Endothelial cell of umbilical vein (primary cell): ENCODE measurements at regions not wholly inside any gene's neighbourhood (a gene's known extent, or its start where the extent isn't known, plus 50 kb on each side); places are given as distances from the start of the nearest gene placed in this dataset.
"Not testable (repeated sequence)": the region's sequence is repeated elsewhere in the genome, so short reads cannot be mapped to it uniquely, and the experiment has no call there.

ENCODE experiments used
- EZH2 ChIP-seq: IDR thresholded peaks from 2 replicates; pipeline ENCODE4 v1.6.1; 2012; ENCODE audit warnings: borderline replicate concordance, low read depth, mild to moderate bottlenecking, moderate library complexity, low read length, inconsistent platforms; ENCODE audit not compliant: severe bottlenecking
- GATA2 ChIP-seq: IDR thresholded peaks from 2 replicates; pipeline ENCODE4 v1.7.0; 2011; ENCODE audit warnings: low read depth, mild to moderate bottlenecking, moderate library complexity, mixed read lengths, low read length; ENCODE audit not compliant: insufficient read length, insufficient read depth
- JUN ChIP-seq: IDR thresholded peaks from 2 replicates; pipeline ENCODE4 v1.6.1; 2011; ENCODE audit warnings: borderline replicate concordance, low read depth; ENCODE audit not compliant: insufficient read length, insufficient read depth
- MYC ChIP-seq: IDR thresholded peaks from one replicate; pipeline ENCODE4 v1.6.1; 2011; ENCODE audit warnings: mild to moderate bottlenecking, low read depth, low read length
- POLR2A ChIP-seq: IDR thresholded peaks from 2 replicates; pipeline ENCODE4 v1.6.1; 2012; ENCODE audit warnings: low read depth, mild to moderate bottlenecking, control low read depth, low read length
- POLR2AphosphoS5 ChIP-seq: IDR thresholded peaks from 2 replicates; pipeline ENCODE4 v1.6.1; 2012; ENCODE audit warnings: low read depth, mild to moderate bottlenecking, control low read depth, low read length, moderate library complexity; ENCODE audit not compliant: insufficient read depth
- TF ChIP-seq, protein P1 (sequence below), 2 donors: IDR thresholded peaks; 1 replicate in 1 of 2; 2 replicates in 1 of 2; pipeline ENCODE4 v1.5.1; 2011; ENCODE audit warnings: low read length in 2 of 2, mild to moderate bottlenecking in 2 of 2, moderate library complexity in 2 of 2, control low read depth in 1 of 2, inconsistent platforms in 1 of 2, low read depth in 1 of 2; ENCODE audit not compliant: insufficient read depth in 1 of 2; ENCODE audit errors: extremely low read depth in 1 of 2
- TF ChIP-seq, protein P2 (sequence below): IDR thresholded peaks from 2 replicates; pipeline ENCODE4 v1.6.1; 2011; ENCODE audit not compliant: insufficient read depth, insufficient read length

DNA sequence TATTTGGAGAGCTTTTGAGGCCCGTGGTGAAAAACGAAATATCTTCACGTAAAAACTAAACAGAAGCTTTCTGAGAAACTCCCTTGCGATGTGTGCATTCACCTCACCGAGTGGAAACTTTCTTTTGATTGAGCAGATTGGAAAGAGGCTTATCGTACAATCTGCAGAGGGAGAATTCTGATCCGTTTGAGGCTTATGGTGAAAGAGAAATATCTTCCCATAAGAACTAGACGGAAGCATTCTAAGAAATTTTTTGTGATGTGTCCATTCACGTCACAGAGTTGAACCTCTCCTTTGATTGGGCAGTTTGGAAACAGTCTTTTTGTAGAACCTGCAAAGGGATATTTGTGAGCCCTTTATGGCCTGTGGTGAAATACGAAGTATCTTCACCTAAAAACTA is 3040.3 kb downstream of the TUBA3C start:
- not testable (repeated sequence) for TF ChIP-seq GATA2, POLR2A, JUN, POLR2AphosphoS5, MYC, EZH2
- TF ChIP-seq, protein P1, sequence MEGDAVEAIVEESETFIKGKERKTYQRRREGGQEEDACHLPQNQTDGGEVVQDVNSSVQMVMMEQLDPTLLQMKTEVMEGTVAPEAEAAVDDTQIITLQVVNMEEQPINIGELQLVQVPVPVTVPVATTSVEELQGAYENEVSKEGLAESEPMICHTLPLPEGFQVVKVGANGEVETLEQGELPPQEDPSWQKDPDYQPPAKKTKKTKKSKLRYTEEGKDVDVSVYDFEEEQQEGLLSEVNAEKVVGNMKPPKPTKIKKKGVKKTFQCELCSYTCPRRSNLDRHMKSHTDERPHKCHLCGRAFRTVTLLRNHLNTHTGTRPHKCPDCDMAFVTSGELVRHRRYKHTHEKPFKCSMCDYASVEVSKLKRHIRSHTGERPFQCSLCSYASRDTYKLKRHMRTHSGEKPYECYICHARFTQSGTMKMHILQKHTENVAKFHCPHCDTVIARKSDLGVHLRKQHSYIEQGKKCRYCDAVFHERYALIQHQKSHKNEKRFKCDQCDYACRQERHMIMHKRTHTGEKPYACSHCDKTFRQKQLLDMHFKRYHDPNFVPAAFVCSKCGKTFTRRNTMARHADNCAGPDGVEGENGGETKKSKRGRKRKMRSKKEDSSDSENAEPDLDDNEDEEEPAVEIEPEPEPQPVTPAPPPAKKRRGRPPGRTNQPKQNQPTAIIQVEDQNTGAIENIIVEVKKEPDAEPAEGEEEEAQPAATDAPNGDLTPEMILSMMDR (IDR thresholded peaks at IDR 0.05; ENCODE audit: extremely low read depth in 1 of 2, insufficient read depth in 1 of 2, low read depth in 1 of 2, low read length in 2 of 2): not testable (repeated sequence)
- TF ChIP-seq, protein P2, sequence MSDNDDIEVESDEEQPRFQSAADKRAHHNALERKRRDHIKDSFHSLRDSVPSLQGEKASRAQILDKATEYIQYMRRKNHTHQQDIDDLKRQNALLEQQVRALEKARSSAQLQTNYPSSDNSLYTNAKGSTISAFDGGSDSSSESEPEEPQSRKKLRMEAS: not testable (repeated sequence)
